Stimulated activated CD4-positive, alpha-beta T cell treated with anti-CD3 and anti-CD28 coated beads, TNF-alpha, amount 100 ng/mL, for 24 hours (primary cell): ENCODE measurements at regions not wholly inside any gene's neighbourhood (a gene's known extent, or its start where the extent isn't known, plus 50 kb on each side); places are given as distances from the start of the nearest gene placed in this dataset.

Experiments
- DNase-seq, 3 experiments: peaks; one replicate each; pipeline ENCODE4 v3.0.0-alpha.2; 2020; ENCODE audit warnings: low read depth in 3 of 3

DNA sequence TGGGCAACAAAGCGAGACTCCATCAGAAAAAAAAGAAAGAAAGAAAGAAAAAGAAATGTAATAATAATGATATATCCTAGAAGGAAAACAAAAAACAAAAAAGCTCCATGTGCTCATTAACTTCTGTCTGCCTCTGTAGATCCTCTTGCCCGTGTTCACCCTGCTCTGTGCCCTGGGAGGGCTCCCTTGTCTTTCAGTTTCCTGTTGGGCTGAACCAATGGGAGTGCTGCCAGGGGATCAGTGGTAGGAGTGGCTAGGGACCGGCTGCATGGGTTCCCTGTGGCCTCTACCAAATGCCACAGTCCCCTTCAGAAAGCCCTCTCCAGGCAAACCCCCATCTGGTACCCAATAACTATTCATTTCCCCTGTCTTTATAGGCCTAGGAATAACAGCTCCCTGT, 51.8 kb upstream of the PARD3 start:
- no peak for DNase-seq
